Memory B cell (primary cell): ENCODE measurements at regions not wholly inside any gene's neighbourhood (a gene's known extent, or its start where the extent isn't known, plus 50 kb on each side); places are given as distances from the start of the nearest gene placed in this dataset.

Experiments used
- ATAC-seq: fragments of 150-1000 bp; cut with Tn5 transposase; 2 replicates; pipeline ENCODE4 v1.10.0; 2021; ENCODE audit warnings: low read depth, mild to moderate bottlenecking, moderate library complexity
- DNase-seq, 2 donors: peaks; one replicate each; pipeline ENCODE4 v3.0.0; 2022; ENCODE audit warnings: low spot score in 2 of 2
- H3K27ac Mint-ChIP-seq: one replicate; pipeline ENCODE4 v1.8.0; 2022; ENCODE audit warnings: mild to moderate bottlenecking, moderate library complexity, mixed read lengths
- H3K27me3 Mint-ChIP-seq: one replicate; pipeline ENCODE4 v1.8.0; 2022; ENCODE audit warnings: mixed read lengths
- H3K36me3 Mint-ChIP-seq: one replicate; pipeline ENCODE4 v1.8.0; 2022; ENCODE audit warnings: mild to moderate bottlenecking, mixed read lengths
- H3K4me1 Mint-ChIP-seq: one replicate; pipeline ENCODE4 v1.8.0; 2022; ENCODE audit warnings: mixed read lengths
- H3K4me3 Mint-ChIP-seq: one replicate; pipeline ENCODE4 v1.8.0; 2022; ENCODE audit warnings: mild to moderate bottlenecking, moderate library complexity, mixed read lengths
- H3K9me3 Mint-ChIP-seq: one replicate; pipeline ENCODE4 v1.8.0; 2022; ENCODE audit warnings: mixed read lengths

DNA sequence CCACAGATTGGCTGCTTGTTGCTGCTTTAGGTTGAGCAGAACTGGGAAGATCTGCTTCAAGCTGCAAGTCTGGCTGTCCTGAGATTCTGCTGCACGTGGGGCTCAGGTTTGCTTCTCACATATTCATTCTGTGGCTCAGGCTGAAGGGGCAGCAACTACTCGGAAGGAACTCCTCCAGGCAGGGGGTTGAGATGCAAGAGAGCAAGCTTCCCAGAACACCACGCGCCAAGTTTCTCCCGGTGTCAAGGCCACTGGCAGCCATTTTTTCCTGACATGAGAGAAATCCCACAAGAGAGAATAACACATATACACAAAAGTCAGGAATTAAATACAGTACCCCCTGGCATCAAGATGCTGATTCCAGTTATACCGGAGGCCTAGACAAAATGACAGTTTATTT, 887.6 kb upstream of the SLC10A2 start:
- H3K4me3 Mint-ChIP-seq: no peak overlapping the region
- ATAC-seq (no peak), DNase-seq (no peak)
- no peaks in the 10 kb centered on the region for H3K27me3 Mint-ChIP-seq
- no peaks in the 10 kb centered on the region for H3K36me3 Mint-ChIP-seq
- no peaks in the 10 kb centered on the region for H3K4me1 Mint-ChIP-seq
- H3K27ac Mint-ChIP-seq: no peak overlapping the region
- peaks cover 9% of the 10 kb centered on the region for H3K9me3 Mint-ChIP-seq

DNA sequence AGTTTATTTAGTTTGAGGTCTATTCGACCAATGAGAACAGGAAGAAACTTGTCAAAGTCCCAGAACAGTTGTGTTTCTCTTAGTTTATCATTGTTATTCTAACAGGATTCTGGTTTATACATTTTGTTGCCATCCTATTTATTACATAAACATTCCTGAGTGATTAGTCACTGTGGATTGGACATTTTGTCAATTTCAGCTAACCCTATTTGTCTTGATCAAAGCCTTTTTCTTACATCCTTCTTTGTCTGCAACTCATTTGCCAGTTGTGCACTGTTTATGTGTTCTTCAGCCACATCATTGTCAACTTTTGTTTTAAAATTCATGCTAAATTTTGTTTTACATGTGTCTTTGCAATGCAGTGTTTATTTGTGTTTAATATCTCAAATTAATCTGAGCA, 886.0 kb upstream of the SLC10A2 start:
- DNase-seq (no peak), ATAC-seq (no peak)
- Mint-ChIP-seq H3K36me3 (no peaks in the 10 kb centered on the region), H3K27ac (no peak overlapping the region), H3K27me3 (no peaks in the 10 kb centered on the region), H3K4me1 (no peaks in the 10 kb centered on the region), H3K4me3 (no peak overlapping the region), H3K9me3 (peaks cover 11% of the 10 kb centered on the region)

GRCh38 chr13:103948426-103948825, 882.2 kb upstream of the SLC10A2 start:
- DNase-seq (no peak), ATAC-seq (no peak)
- H3K9me3 Mint-ChIP-seq: peaks cover 10% of the 10 kb centered on the region
- no peaks in the 10 kb centered on the region for H3K27me3 Mint-ChIP-seq
- no peak overlapping the region for H3K4me3 Mint-ChIP-seq
- no peaks in the 10 kb centered on the region for H3K36me3 Mint-ChIP-seq
- H3K4me1 Mint-ChIP-seq: no peaks in the 10 kb centered on the region
- no peak overlapping the region for H3K27ac Mint-ChIP-seq

- no peaks in the 10 kb centered on the region for H3K27me3 Mint-ChIP-seq
- no peak for ATAC-seq
- no peak for DNase-seq
- no peaks in the 10 kb centered on the region for H3K36me3 Mint-ChIP-seq
- no peak overlapping the region for H3K4me3 Mint-ChIP-seq
- peaks cover 4% of the 10 kb centered on the region for H3K9me3 Mint-ChIP-seq
- no peak overlapping the region for H3K27ac Mint-ChIP-seq
- no peaks in the 10 kb centered on the region for H3K4me1 Mint-ChIP-seq
Observed at GRCh38 chr13:103945836-103946235, 879.6 kb upstream of the SLC10A2 start.

DNA sequence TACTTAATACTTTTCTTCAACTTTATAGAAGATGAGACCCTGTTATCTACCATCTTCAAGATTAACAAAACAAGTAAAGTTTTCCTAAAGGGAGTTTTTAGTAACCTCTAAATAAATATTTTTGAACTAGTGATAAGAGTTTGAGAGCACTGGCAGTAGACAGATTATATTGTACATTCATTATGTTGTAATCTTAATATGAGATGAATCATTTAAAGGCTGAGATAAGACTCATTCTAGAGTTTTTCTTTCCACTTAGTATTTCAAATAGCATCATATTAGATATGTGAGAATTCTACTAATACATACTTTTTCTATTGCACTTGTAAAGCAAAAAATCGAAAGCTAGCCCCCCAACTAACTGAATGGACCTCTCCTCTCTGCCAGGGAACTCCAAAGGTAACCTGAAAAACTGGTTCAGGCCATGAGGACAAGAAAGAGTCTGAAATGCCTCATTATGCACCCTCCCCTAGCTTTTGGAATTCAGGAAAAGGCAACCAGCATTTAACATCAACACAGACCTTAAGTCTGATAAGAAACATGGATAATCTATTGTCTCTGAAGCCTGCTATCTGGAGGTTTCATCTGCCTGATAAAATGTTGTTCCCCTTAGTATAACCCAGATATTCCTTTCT, 875.4 kb upstream of the SLC10A2 start:
- no peak overlapping the region for H3K4me3 Mint-ChIP-seq
- no peaks in the 10 kb centered on the region for H3K36me3 Mint-ChIP-seq
- no peak overlapping the region for H3K27ac Mint-ChIP-seq
- no peaks in the 10 kb centered on the region for H3K4me1 Mint-ChIP-seq
- H3K27me3 Mint-ChIP-seq: no peaks in the 10 kb centered on the region
- ATAC-seq: no peak
- DNase-seq: no peak
- H3K9me3 Mint-ChIP-seq: peaks cover 2% of the 10 kb centered on the region

- Mint-ChIP-seq H3K36me3 (no peaks in the 10 kb centered on the region), H3K9me3 (peaks cover 5% of the 10 kb centered on the region), H3K27ac (no peak overlapping the region), H3K4me3 (no peak overlapping the region), H3K4me1 (no peaks in the 10 kb centered on the region), H3K27me3 (no peaks in the 10 kb centered on the region)
- DNase-seq (no peak), ATAC-seq (no peak)
Observed at GRCh38 chr13:103935117-103935516, 868.9 kb upstream of the SLC10A2 start.

GRCh38 chr13:103931885-103932284, 865.7 kb upstream of the SLC10A2 start:
- no peak overlapping the region for H3K4me3 Mint-ChIP-seq
- H3K27ac Mint-ChIP-seq: no peak overlapping the region
- H3K9me3 Mint-ChIP-seq: peaks cover 5% of the 10 kb centered on the region
- H3K36me3 Mint-ChIP-seq: no peaks in the 10 kb centered on the region
- H3K4me1 Mint-ChIP-seq: no peaks in the 10 kb centered on the region
- DNase-seq (no peak), ATAC-seq (no peak)
- no peaks in the 10 kb centered on the region for H3K27me3 Mint-ChIP-seq

GRCh38 chr13:103931331-103931845, 865.2 kb upstream of the SLC10A2 start:
- H3K27me3 Mint-ChIP-seq: no peaks in the 10 kb centered on the region

DNA sequence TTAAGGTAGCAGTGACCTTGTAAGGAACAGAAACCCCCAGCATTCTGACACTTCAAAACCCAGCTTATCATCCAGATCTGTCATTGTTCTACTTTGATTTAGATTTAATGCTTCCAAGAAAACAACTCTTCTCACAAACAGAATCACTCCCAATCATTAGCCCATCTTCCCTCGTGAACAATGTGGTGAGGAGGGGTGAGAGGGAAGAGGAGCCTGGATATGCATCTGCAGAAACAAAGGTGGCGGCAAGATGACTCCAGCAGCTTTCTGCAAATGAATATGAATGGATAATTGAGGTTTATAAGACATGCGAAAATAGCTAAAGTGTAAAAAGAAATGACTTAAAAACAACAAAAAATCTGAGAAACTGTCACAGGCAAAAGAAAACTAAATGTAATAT, 859.9 kb upstream of the SLC10A2 start:
- no peak for ATAC-seq
- DNase-seq: no peak
- Mint-ChIP-seq H3K27me3 (no peaks in the 10 kb centered on the region), H3K4me3 (no peak overlapping the region), H3K27ac (no peak overlapping the region), H3K4me1 (no peaks in the 10 kb centered on the region), H3K9me3 (peaks cover 3% of the 10 kb centered on the region), H3K36me3 (no peaks in the 10 kb centered on the region)

More at GRCh38 chr13:103931331-103931845, 865.2 kb upstream of the SLC10A2 start:
- H3K27ac Mint-ChIP-seq: no peak overlapping the region
- no peak for DNase-seq
- H3K36me3 Mint-ChIP-seq: no peaks in the 10 kb centered on the region
- peaks cover 5% of the 10 kb centered on the region for H3K9me3 Mint-ChIP-seq
- H3K4me3 Mint-ChIP-seq: no peak overlapping the region
- H3K4me1 Mint-ChIP-seq: no peaks in the 10 kb centered on the region
- no peak for ATAC-seq

DNA sequence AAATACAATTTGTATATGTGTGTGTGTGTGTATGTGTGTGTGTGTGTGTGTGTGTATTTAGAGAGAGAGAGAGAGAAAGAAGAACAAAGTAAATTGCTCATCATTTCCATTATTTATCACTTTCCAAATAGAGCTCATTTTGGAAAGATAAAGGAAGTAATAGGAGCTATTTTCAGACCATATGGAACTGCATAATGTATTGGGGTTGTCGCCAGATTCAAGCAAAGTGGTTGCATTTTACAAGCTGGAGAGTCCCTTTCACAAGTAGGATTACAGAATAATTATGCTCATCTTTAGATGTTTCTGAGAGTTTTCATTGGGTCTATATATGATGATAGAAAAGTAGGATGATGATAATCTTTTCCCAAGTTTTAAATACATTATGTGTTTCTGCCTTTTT, 842.7 kb upstream of the SLC10A2 start:
- DNase-seq (no peak), ATAC-seq (no peak)
- H3K27ac Mint-ChIP-seq: no peak overlapping the region
- H3K9me3 Mint-ChIP-seq: peaks cover 2% of the 10 kb centered on the region
- H3K4me3 Mint-ChIP-seq: no peak overlapping the region
- no peaks in the 10 kb centered on the region for H3K4me1 Mint-ChIP-seq
- no peaks in the 10 kb centered on the region for H3K27me3 Mint-ChIP-seq
- H3K36me3 Mint-ChIP-seq: no peaks in the 10 kb centered on the region

DNA sequence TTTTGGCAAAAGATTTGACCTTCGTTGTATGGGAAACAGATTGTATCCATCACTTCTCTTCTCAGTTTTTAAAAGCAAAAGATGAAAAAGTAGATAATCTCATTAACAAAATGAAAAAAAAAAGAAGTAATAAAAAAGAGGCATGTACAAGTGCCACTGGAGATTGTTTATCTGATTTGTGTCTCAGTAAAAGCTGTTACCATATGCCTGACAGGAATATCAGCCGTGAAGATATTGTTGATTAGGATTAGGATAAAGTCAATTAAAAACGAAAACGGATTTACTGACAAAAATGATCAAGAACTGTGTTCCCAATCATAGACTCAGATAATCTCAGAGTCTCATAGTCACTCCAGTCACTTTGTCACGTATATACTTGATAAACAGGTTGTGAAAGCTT, 842.1 kb upstream of the SLC10A2 start:
- ATAC-seq (no peak), DNase-seq (no peak)
- no peak overlapping the region for H3K27ac Mint-ChIP-seq
- no peaks in the 10 kb centered on the region for H3K4me1 Mint-ChIP-seq
- no peaks in the 10 kb centered on the region for H3K36me3 Mint-ChIP-seq
- H3K9me3 Mint-ChIP-seq: peaks cover 2% of the 10 kb centered on the region
- H3K4me3 Mint-ChIP-seq: no peak overlapping the region
- H3K27me3 Mint-ChIP-seq: no peaks in the 10 kb centered on the region

DNA sequence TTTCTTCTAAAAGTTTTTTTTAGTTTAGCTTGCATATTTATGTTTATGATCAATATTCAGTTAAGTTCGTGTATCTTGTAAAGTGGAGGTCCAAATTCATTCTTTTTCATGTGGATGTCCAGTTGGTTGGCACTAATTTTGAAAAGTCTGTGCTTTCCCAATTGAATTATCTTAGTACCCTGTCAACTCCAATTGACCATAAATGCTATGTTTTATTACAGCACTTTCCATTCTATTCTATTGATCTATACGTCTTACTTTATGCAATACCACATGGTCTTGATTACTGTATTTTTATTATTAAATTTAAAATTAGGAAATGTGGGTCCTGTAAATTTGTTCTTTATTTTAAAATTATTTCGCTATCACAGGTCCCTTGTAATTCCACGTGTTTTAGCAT, 837.6 kb upstream of the SLC10A2 start:
- no peaks in the 10 kb centered on the region for H3K27me3 Mint-ChIP-seq
- no peak overlapping the region for H3K27ac Mint-ChIP-seq
- H3K36me3 Mint-ChIP-seq: no peaks in the 10 kb centered on the region
- DNase-seq: no peak
- no peak for ATAC-seq
- H3K9me3 Mint-ChIP-seq: peaks cover 2% of the 10 kb centered on the region
- no peaks in the 10 kb centered on the region for H3K4me1 Mint-ChIP-seq
- no peak overlapping the region for H3K4me3 Mint-ChIP-seq

- ATAC-seq (no peak), DNase-seq (no peak)
- Mint-ChIP-seq H3K4me1 (no peaks in the 10 kb centered on the region), H3K27ac (no peak overlapping the region), H3K36me3 (no peaks in the 10 kb centered on the region), H3K9me3 (no peaks in the 10 kb centered on the region), H3K4me3 (no peak overlapping the region), H3K27me3 (no peaks in the 10 kb centered on the region)
Observed at GRCh38 chr13:103898481-103898880, 832.3 kb upstream of the SLC10A2 start.

DNA sequence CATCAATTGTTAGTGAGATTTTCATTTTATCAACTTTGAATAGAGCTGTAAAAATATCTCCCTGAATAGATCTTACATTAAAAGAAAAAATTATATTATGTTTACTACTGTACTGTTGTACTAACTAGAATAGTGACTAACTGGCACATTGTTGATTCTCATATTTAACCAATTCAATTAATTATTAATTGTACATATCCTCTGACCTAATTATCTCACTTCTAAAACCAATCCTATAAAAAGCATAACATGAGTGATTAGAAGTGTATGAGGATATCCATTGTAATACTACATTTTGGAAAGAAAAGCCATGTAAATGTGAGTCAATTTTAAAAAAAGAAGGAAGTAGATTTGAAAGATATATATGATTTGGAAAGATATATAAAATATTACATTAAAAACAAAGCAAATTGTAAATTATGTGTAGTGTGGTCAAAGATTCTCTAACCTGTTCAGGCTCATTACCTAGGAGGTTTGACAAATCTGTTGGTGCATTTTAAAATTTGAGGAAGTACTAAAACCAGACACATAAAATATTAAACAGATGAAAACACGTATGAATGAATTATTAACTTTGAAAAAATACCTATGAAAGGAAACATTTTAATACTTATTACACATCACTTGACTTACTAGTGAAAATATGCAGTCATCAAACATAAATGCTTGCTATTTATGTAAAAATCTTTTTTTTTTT, 829.8 kb upstream of the SLC10A2 start:
- H3K36me3 Mint-ChIP-seq: no peaks in the 10 kb centered on the region
- no peak overlapping the region for H3K27ac Mint-ChIP-seq
- H3K9me3 Mint-ChIP-seq: no peaks in the 10 kb centered on the region
- no peak overlapping the region for H3K4me3 Mint-ChIP-seq
- H3K4me1 Mint-ChIP-seq: no peaks in the 10 kb centered on the region
- ATAC-seq (no peak), DNase-seq (no peak)
- no peaks in the 10 kb centered on the region for H3K27me3 Mint-ChIP-seq

GRCh38 chr13:103894626-103895025, 828.4 kb upstream of the SLC10A2 start:
- ATAC-seq (no peak), DNase-seq (no peak)
- no peaks in the 10 kb centered on the region for H3K9me3 Mint-ChIP-seq
- H3K36me3 Mint-ChIP-seq: no peaks in the 10 kb centered on the region
- H3K4me1 Mint-ChIP-seq: no peaks in the 10 kb centered on the region
- no peaks in the 10 kb centered on the region for H3K27me3 Mint-ChIP-seq
- H3K4me3 Mint-ChIP-seq: no peak overlapping the region
- no peak overlapping the region for H3K27ac Mint-ChIP-seq
